ENCODE measurements at regions not wholly inside any gene's neighbourhood (a gene's known extent, or its start where the extent isn't known, plus 50 kb on each side); places are given as distances from the start of the nearest gene placed in this dataset.

GRCh38 chr13:83414393-83414792 lies 467.9 kb downstream of the SLITRK1 start (continued):
- no peak for TF ChIP-seq EGR1 (IDR thresholded peaks at IDR 0.05; ENCODE audit: low read depth in 2 of 2)
- TF ChIP-seq CTCF (IDR thresholded peaks at IDR 0.05; ENCODE audit: low read depth, low read length, missing input control): no peak
- no peak for TF ChIP-seq GABPA (IDR thresholded peaks at IDR 0.05 in 1 of 2, conservative IDR thresholded peaks at IDR 0.05 in 1 of 2)
- no peak for TF ChIP-seq JUND (IDR thresholded peaks at IDR 0.05)
- TF ChIP-seq HNF4A (conservative IDR thresholded peaks at IDR 0.05): no peak
- TF ChIP-seq SP1 (IDR thresholded peaks at IDR 0.05): no peak
- no peak for TF ChIP-seq FOXA2 (IDR thresholded peaks at IDR 0.05)

DNA sequence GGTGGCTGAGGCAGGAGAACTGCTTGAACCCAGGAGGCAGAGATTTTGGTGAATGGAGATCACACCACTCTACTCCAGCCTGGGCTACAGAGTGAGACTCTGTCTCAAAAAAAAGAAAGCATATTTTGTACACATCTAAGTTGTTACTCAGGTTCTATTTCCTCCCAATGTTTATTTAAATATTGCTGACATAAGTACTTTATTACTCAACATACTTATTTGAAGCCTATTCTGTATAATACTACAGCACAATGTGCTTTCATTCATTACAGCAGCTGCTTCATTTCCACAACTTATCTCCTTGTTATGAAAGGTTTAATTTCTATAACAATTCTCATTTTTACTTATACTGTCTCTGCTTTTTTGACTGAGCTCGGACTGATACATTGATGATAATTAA lies 495.7 kb downstream of the SLITRK1 start:
- Histone ChIP-seq H3K27ac (ENCODE audit: low read depth in 1 of 2, low read length in 2 of 2) (no peak overlapping the region), H3K9ac (ENCODE audit: low read depth in 1 of 2, low read length in 2 of 2) (no peak overlapping the region), H3K27me3 (ENCODE audit: control insufficient read depth in 4 of 4, insufficient read depth in 4 of 4, low read length in 3 of 4) (peaks cover 0 to 2% (median 0%) of the 10 kb centered on the region in 4 donors), H3K36me3 (ENCODE audit: control insufficient read depth in 4 of 4, insufficient read depth in 3 of 4, low read depth in 1 of 4, low read length in 3 of 4) (no peaks in the 10 kb centered on the region), H3K4me1 (ENCODE audit: control insufficient read depth in 4 of 4, insufficient read depth in 4 of 4, low read length in 3 of 4) (no peaks in the 10 kb centered on the region), H3K4me3 (ENCODE audit: low read depth in 1 of 3, low read length in 3 of 3) (no peak overlapping the region), H3K9me3 (ENCODE audit: control insufficient read depth in 4 of 4, low read length in 3 of 4) (no peaks in the 10 kb centered on the region)
- DNase-seq (ENCODE audit: low spot score): no peak
- TF ChIP-seq ZBTB33 (IDR thresholded peaks at IDR 0.05) (no peak), GABPA (IDR thresholded peaks at IDR 0.05 in 1 of 2, conservative IDR thresholded peaks at IDR 0.05 in 1 of 2) (no peak), HNF4G (IDR thresholded peaks at IDR 0.05) (no peak), SP1 (IDR thresholded peaks at IDR 0.05) (no peak), JUND (IDR thresholded peaks at IDR 0.05) (no peak), REST (IDR thresholded peaks at IDR 0.05) (no peak), EGR1 (IDR thresholded peaks at IDR 0.05; ENCODE audit: low read depth in 2 of 2) (no peak), HNF4A (conservative IDR thresholded peaks at IDR 0.05) (no peak)
- WGBS: 54% methylated on average over 1 of the region's 1 CpG

DNA sequence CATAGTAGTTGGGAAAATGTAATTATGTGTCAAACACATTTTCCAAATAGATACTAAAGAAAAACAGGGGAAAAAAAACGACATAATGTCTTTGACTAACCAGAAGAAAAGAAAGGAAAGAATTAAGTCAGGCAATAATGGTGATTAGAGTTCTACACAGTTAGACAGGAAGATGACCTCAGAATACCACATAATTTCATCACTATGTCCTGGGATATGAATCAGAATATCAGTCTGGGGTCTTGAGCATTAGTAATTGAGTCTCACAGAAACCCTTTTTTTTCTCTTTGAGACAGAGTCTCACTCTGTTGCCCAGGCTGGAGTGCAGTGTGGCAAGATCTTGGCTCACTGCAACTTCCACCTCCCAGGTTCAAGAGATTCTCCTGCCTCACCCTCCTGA lies 503.4 kb downstream of the SLITRK1 start:
- no peak for TF ChIP-seq RAD21 (IDR thresholded peaks at IDR 0.05)
- TF ChIP-seq SP1 (IDR thresholded peaks at IDR 0.05): no peak
- WGBS: 24% methylated on average over 1 of the region's 1 CpG
- no peaks in the 10 kb centered on the region for H3K27me3 ChIP-seq (ENCODE audit: control insufficient read depth in 4 of 4, insufficient read depth in 4 of 4, low read length in 3 of 4)
- H3K9ac ChIP-seq (ENCODE audit: low read depth in 1 of 2, low read length in 2 of 2): no peak overlapping the region
- H3K27ac ChIP-seq (ENCODE audit: low read depth in 1 of 2, low read length in 2 of 2): no peak overlapping the region
- H3K9me3 ChIP-seq (ENCODE audit: control insufficient read depth in 4 of 4, low read length in 3 of 4): no peaks in the 10 kb centered on the region
- no peak overlapping the region for H3K4me3 ChIP-seq (ENCODE audit: low read depth in 1 of 3, low read length in 3 of 3)
- no peaks in the 10 kb centered on the region for H3K36me3 ChIP-seq (ENCODE audit: control insufficient read depth in 4 of 4, insufficient read depth in 3 of 4, low read depth in 1 of 4, low read length in 3 of 4)
- no peaks in the 10 kb centered on the region for H3K4me1 ChIP-seq (ENCODE audit: control insufficient read depth in 4 of 4, insufficient read depth in 4 of 4, low read length in 3 of 4)
- DNase-seq (ENCODE audit: low spot score): no peak
